Gastroesophageal sphincter (tissue), 3 donors: ENCODE measurements at regions not wholly inside any gene's neighbourhood (a gene's known extent, or its start where the extent isn't known, plus 50 kb on each side); places are given as distances from the start of the nearest gene placed in this dataset.

ENCODE experiments used
- POLR2A ChIP-seq, 2 donors: fragments of 450-650 bp; IDR thresholded peaks; one replicate each; pipeline ENCODE4 v1.6.1; 2017; ENCODE audit warnings: antibody characterized with exemption in 2 of 2, mild to moderate bottlenecking in 2 of 2, moderate library complexity in 1 of 2
- TF ChIP-seq, protein P1 (sequence below), 4 experiments: fragments of 200-600 bp in 2 of 4; fragments of 450-650 bp in 2 of 4; sonication (generic) in 1 of 4; IDR thresholded peaks; one replicate each; pipeline ENCODE4 v1.5.1; 2017 to 2019; ENCODE audit warnings: antibody characterized with exemption in 4 of 4, mild to moderate bottlenecking in 2 of 4, moderate library complexity in 2 of 4

DNA sequence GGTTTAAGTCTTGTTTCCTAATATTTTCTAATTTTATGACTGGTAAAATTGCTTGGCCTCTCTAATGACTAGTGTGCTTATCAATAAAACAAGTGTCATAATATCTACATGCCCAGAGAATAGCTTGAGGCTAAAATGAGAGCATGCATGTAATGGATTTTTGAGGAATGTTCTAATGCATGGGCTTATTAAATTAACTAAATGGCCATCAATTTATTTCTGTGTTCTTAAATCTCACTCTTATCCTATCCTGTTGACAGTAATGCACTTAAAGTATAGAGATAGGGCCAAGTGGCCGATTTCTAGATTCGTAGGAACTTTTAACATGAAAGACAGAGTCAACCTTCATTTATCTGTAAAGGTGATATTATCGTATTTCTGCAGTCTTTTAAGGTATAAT lies 252.4 kb upstream of the COL3A1 start:
- TF ChIP-seq, protein P1, sequence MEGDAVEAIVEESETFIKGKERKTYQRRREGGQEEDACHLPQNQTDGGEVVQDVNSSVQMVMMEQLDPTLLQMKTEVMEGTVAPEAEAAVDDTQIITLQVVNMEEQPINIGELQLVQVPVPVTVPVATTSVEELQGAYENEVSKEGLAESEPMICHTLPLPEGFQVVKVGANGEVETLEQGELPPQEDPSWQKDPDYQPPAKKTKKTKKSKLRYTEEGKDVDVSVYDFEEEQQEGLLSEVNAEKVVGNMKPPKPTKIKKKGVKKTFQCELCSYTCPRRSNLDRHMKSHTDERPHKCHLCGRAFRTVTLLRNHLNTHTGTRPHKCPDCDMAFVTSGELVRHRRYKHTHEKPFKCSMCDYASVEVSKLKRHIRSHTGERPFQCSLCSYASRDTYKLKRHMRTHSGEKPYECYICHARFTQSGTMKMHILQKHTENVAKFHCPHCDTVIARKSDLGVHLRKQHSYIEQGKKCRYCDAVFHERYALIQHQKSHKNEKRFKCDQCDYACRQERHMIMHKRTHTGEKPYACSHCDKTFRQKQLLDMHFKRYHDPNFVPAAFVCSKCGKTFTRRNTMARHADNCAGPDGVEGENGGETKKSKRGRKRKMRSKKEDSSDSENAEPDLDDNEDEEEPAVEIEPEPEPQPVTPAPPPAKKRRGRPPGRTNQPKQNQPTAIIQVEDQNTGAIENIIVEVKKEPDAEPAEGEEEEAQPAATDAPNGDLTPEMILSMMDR (IDR thresholded peaks at IDR 0.05), result no peak
- no peak for TF ChIP-seq POLR2A (IDR thresholded peaks at IDR 0.05)
